ENCODE measurements at regions not wholly inside any gene's neighbourhood (a gene's known extent, or its start where the extent isn't known, plus 50 kb on each side); places are given as distances from the start of the nearest gene placed in this dataset.
"Not testable (repeated sequence)": the region's sequence is repeated elsewhere in the genome, so short reads cannot be mapped to it uniquely, and the experiment has no call there.

DNA sequence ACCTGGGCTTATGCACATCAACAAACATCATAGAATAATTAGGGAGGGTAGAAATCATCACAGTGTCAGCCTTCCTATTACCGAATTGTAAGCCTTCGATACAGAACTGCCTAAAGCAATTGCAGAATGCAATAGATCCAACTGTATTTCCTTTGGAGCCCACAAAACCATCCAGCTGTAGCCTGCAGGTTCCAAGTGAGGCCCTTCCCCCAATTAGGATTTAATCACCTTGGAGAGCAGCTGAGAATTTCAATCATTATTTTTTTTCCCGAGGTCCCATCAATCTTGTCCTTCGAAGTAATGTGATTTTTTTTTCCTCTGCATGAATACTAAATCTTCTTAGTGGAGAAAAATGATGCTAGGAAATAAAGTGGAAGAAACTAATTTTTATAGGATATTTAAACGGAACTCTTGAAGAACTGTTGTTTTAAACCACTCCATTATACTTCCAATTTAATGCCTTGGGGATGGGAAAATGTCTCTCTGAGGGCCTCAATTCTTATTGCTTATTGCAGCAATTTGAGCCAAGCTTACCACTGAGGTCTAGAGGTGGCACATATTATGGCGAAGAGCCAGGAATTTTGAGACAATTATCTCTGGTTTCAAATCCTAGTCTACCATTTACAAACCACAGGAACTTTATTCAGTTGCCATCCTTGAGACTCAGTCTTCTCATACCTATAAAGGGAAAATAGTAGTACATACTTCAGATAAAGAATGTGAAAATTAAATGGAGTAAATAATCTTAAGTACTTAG is 953.4 kb upstream of the IGFBP7 start:
- DNase-seq (ENCODE audit: low read depth): no peak

DNA sequence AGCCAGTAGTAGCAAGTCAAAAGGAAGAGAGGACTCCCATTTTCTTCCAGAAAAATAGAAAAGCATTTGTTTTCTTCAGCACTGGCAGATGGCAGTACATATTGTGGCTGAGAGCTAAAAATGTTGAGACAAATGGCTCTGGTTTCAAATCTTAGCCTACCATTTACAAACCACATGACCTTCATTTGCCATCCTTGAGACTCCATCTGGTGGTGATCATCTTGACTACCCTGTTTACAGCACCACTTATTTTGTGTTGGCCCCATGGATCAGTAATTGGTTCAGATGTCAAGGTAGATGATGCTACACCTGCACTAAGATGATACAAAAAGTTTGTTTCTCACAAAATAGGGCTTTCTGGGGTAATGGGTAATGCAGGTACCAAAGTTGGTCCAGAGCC is 951.8 kb upstream of the IGFBP7 start:
- DNase-seq (ENCODE audit: low read depth): no peak

GRCh38 chr4:58050439-58050838 is 940.3 kb upstream of the IGFBP7 start:
- DNase-seq (ENCODE audit: low read depth): no peak

DNA sequence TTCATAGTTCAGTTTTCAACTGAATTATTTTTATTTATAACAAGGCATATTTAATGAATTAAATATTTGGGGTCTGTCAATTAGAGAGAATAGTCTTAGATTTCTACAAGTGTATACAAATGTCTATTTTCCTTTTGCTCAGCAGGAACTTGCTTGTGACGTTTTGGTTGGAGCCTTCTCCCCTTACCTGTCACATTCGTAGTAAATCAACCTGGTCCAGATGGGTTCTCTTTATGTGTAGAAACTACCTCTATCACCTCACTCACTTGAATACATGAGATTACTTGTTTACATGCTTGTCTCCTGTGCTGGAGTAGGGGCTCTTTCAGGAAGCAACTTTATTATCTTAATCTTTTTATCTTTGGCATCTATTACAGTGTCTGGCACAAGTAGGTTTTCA is 938.3 kb upstream of the IGFBP7 start:
- no peak for DNase-seq (ENCODE audit: low read depth)

GRCh38 chr4:58042176-58042575 is 932.0 kb upstream of the IGFBP7 start:
- DNase-seq (ENCODE audit: low read depth): no peak

DNA sequence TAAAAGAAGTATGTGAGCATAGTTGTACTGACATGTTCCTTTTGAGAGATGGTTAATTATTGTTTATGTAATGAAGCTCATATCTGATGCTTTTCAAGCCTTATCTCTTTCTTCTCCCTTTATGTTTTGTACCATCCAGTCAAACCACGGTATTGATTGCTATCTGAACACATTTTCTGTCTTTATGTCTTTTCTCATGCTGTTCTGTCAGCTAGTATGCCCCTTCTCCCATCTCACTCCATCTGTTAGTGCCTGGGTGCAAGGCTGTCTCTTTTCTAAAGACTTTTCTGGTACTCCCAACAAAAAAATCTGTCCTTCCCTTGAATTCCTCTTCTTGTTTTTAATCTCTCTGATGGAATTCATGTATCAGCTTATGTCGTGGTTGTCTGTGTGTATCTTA is 883.8 kb upstream of the IGFBP7 start:
- DNase-seq (ENCODE audit: low read depth): no peak

DNA sequence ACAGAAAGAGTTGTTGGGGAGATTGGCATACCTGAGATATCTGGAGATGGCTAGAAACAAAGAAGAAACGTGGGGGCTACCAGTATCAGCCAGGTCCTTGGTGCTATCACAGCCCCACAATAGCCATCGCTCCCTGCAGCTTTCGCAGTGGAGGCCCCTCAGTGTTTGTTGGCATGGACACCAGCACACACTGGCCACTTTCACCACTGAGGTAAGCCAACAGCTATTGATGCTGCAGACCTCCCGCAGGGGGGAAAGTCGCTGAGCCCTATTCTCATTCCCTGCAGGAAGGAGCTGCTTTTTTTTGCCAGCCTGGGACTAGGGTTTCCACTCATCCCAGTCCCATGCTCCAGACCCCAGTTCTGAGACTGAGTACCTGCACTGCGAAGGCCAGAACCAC is 879.2 kb upstream of the IGFBP7 start:
- DNase-seq (ENCODE audit: low read depth): no peak

GRCh38 chr4:57985161-57985560 is 875.0 kb upstream of the IGFBP7 start:
- no peak for DNase-seq (ENCODE audit: low read depth)

DNA sequence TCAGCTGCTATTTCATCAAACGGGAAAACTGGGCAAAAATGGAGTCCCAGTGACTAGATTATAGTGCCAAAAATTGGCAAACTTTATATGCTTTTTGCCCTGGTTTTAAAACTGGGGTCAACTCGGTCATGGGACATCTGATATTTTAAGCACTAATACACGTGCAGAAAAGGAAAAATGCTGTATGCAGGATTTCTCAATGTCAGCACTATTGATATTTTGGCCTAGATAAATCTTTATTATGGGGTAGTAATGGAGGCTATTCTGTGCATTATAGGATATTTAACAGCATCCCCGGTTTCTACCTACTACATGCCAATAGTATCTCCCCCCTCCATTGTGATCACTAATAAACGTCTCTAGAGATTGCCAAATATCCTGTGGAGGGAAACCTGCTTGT is 870.9 kb upstream of the IGFBP7 start:
- no peak for DNase-seq (ENCODE audit: low read depth)

GRCh38 chr4:57974821-57975220 is 864.6 kb upstream of the IGFBP7 start:
- no peak for DNase-seq (ENCODE audit: low read depth)

DNA sequence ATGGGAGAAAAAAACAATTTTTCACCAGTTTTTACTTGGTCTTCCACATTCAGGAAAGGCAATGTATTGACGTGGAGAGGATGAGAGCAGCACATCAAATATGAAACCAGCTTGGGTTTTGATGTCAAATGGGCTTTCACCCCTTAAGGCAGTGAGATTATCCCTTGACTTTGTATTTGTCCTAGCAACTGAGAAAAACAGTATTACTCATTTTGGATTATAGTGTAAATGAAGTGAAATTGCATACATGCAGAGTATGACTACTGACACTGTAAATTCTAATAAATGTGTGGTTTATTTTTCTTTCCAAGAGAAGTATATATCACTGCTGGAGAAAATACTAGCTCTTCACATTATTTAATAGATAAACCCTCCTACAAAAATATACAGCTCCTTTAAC is 863.6 kb upstream of the IGFBP7 start:
- DNase-seq (ENCODE audit: low read depth): no peak

DNA sequence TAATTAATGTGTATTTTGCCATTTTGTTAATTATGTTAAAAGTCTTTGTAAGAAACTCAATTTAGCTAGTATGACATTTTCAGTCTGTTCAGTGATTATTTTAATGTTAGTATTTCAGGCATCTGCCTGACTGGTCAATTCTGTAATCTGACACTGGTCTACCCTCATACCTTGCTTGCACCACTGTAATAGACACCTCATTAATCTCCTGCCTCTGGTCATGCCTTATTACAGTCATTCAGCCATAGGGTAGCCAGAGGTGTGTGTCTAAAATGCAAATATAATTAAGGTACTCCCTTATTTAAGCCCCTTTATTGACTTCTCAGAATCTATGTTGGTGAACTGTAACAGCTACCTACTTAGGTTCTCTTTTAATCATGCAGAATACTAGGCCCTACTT is 861.1 kb upstream of the IGFBP7 start:
- DNase-seq (ENCODE audit: low read depth): no peak

DNA sequence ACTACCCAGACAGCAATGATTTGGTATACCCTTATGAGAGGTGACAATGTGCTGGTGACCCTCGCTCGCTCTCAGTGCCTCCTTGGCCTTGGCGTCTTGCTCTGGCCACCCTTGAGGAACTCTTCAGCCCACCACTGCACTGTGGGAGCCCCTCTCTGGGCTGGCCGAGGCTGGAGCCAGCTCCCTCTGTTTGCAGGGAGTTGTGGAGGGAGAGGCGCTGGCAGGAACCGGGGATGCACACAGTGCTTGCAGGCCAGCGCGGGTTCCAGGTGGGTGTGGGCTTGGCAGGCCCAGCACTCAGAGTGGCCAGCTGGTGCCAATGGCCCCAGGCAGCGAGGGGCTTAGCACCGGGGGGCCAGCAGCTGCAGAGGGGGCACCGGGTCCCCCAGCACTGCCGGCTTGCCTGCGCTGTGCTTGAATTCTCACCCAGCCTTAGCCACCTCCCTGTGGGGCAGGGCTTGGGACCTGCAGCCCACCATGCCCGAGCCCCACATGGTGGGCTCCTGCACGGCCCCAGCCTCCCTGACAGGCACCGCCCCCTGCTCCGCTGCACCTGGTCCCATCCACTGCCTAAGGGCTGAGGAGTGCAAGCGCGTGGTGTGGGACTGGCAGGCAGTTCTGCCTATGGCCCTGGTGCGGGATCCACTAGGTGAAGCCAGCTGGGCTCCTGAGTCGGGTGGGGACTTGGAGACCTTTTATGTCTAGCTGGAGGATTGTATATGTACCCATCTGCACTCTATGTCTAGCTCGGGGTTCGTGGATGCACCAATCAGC is 857.0 kb upstream of the IGFBP7 start:
- DNase-seq (ENCODE audit: low read depth): no peak

GRCh38 chr4:57965431-57965830 is 855.2 kb upstream of the IGFBP7 start:
- not testable (repeated sequence) for DNase-seq (ENCODE audit: low read depth)

DNA sequence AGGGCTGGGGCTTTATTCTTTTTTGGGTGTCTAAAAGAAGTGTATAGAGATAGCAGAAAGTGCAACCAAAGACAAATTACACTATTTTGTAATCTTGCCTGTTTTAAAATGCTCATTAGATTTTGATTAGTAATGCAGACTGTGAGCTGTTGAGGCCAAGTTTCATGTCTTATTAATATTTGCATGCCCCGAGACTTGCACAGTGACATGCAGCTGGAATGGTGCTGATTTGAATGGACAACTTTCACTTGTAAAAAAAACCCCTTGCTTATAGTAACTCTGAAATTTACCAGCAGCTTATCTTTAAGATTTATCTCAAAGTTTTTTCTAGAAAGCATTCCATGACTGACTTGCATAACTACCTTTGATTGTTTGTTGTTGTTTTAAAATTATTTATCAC is 835.1 kb upstream of the IGFBP7 start:
- no peak for DNase-seq (ENCODE audit: low read depth)

GRCh38 chr4:57943682-57944081 is 833.5 kb upstream of the IGFBP7 start:
- no peak for DNase-seq (ENCODE audit: low read depth)

DNA sequence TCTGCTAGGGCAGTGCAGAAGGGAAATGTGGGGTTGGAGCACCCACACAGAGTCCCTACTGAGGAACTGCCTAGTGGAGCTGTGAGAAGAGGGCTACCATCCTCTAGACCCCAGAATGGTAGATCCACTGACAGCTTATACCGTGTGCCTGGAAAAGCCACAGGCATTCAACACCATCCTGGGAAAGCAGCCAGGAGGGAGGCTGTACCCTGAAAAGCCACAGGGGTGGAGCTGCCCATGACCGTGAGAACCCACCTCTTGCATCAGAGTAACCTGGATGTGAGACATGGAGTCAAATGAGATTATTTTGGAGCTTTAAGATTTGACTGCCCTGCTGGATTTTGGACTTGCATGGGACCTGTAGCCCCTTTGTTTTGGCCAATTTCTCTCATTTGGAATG is 827.1 kb upstream of the IGFBP7 start:
- not testable (repeated sequence) for DNase-seq (ENCODE audit: low read depth)

- DNase-seq (ENCODE audit: low read depth): no peak
Observed at GRCh38 chr4:57926311-57926710, 816.1 kb upstream of the IGFBP7 start.

DNA sequence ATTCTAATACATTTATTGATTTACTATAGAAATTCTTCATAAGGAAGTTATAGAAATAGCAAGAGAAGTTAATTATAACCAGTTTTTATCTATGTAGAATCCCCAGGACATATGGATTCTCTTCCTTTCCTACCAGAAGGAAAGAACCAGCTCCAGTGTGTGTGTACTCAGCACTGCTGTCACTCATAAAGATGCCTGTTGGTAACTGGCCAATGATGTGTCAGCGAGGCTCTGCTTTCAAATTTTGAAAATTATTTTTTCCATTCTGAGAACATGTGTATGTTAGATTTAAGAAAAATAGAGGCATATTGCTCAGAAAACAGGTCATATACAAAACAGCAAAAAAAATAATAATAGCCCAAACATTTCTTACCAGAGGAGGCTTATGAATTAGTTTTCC is 814.8 kb upstream of the IGFBP7 start:
- no peak for DNase-seq (ENCODE audit: low read depth)

- no peak for DNase-seq (ENCODE audit: low read depth)
Observed at GRCh38 chr4:57916479-57916878, 806.3 kb upstream of the IGFBP7 start.

DNA sequence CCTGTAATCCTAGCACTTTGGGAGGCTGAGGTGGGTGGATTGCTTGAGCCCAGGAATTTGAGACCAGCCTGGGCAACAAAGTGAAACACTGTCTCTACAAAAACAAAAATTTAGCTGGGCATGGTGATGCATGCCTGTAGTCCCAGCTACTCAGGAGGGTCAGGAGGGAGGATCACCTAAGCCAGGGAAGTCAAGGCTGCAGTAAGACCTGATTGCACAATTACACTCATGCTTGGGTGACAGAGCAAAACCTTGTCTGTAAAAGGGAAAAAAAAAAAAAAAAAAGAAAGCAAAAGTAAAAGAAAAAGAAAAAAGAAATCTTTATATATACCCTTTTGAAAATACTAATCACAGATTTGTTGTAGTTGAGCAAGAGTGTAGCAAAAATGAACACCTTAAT is 801.0 kb upstream of the IGFBP7 start:
- no peak for DNase-seq (ENCODE audit: low read depth)

GRCh38 chr4:57910151-57910550 is 800.0 kb upstream of the IGFBP7 start:
- no peak for DNase-seq (ENCODE audit: low read depth)

DNA sequence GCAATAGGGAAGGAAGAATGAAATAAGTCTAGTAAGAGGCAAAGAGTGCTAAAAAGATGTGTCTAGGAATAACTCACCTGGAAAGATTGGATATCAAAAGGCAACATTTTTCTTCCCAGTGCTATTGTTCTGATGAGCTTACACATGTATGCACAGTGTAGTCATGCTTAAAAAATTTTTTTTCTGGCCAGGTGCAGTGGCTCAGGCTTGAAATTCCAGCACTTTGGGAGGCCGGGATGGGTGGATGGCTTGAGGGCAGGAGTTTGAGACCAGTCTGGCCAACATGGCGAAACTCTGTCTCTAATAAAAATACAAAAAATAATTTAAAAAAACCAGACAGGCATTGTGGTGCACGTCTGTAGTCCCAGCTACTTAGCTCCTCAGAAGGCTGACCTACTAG is 795.8 kb upstream of the IGFBP7 start:
- no peak for DNase-seq (ENCODE audit: low read depth)

Measured in LHCN-M2 (cell line).